Stimulated activated CD4-positive, alpha-beta T cell treated with anti-CD3 and anti-CD28 coated beads, Interleukin-15, amount 100 ng/mL, for 1 hour (primary cell): ENCODE measurements at regions not wholly inside any gene's neighbourhood (a gene's known extent, or its start where the extent isn't known, plus 50 kb on each side); places are given as distances from the start of the nearest gene placed in this dataset.

Experiments
- DNase-seq, 2 donors: peaks; one replicate each; pipeline ENCODE4 v3.0.0-alpha.2; 2020; ENCODE audit warnings: low read depth in 1 of 2, low spot score in 1 of 2

GRCh38 chr2:118300832-118301231 lies 212.6 kb downstream of the INSIG2 start:
- no peak for DNase-seq

- no peak for DNase-seq
These were observed 208.4 kb downstream of the INSIG2 start for GRCh38 chr2:118296663-118297062.

DNA sequence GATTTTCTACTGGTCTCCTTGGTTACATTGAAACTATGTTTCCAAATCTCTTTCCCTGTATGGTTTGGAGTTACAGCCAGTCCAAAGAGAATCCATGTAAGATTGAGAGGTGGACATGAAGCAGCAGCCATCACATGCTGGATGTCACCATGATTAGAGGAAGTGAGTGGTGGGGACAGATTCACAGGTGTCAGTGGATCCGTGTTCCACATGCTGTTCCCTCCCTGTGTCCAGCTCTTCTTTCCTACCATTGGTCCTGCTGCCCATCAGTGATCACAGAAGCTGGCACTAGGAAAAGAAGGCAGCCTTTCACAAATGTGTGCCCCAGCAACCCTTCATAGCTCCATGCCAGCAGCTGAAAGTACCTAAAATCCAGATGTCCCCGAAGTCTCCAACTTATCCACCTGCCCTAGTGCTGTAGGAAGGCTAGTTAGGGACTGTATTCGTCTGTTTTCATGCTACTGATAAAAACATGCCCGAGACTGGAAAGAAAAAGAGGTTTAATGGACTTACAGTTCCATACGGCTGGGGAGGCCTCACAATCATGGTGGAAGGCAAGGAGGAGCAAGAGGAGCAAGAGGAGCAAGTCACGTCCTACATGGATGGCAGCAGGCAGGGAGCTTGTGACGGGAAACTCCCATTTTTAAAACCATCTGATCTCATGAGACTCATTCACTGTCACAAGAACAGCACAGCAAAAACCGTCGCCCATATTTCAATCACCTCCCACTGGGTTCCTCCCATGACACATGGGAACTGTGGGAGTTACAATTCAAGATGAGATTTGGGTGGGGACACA lies 207.5 kb downstream of the INSIG2 start:
- no peak for DNase-seq

DNA sequence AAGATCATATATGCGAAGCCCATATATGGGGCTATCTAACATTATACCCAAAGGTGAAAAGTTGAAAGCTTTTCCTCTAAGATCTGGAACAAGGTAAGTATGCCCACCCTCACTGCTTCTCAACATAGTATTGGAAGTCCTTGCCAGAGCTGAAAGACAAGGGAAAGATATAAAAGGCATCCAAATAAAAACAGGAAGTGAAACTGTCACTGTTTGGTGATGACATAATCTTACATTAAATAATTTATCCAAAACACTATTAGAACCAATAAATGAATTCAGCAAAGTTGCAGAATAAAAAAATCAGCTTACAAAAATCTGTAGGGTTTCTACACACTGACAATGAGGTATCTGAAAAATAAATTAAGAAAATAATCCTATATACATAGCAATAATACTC lies 205.8 kb downstream of the INSIG2 start:
- no peak for DNase-seq

- DNase-seq: no peak
These were observed 204.7 kb downstream of the INSIG2 start for GRCh38 chr2:118292991-118293390.

GRCh38 chr2:118291251-118291880 lies 203.1 kb downstream of the INSIG2 start:
- no peak for DNase-seq

DNA sequence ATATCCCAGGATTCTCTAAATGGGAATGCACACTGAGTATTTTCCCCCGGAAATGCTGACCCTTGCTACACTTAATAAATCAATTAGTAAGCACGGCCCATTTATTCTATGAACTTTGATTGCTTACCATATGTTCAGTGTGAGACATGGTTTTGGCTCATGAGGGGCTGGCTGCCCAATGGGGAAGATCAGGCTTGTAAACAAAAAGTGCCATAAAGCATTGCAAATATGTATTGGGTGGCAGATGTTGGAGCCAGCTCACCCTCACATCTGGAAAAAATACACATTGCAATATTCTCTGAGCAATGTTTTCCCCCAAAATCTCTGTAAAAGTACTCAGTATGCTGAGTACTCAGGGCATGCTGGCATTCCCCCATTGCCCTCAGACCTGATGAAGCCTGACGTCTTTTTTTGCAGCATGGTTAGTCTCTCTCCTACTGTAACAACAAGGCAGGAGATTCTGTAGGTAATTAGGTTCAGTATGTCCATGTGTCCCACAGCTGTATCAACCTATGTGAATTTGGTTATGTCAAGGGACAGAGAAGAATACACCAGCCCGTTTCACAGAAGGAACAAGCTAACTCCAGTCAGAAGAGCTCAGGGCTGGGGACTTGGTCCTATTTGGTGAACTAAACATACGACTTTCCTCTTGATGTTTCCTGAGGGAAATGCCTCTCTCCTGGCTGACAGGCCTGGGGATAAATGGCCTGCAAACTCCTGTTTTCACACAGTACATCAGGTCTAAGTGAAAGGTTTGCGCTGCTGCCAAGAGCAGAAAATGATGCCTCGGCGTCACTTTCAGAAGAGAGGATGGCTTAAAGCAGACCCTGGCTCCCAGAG lies 202.4 kb downstream of the INSIG2 start:
- no peak for DNase-seq

DNA sequence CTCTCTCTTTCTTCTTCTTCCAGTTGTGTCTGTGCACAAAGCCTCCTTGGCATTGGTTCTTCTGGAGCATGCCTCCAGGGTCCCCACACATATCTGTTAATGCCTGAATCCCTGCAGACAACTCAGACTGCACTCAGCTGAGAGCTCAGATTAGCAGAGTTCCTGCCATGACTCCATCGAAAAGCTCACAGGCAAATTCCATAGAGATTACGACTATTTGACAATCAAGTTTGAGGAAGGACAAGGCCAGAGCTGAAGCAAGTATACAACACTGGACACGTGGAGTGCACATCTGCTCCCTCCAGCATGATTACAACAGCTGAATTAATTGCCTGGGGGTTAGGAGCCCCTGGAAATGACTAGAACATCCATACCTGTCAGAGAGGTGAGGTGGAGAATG lies 190.7 kb downstream of the INSIG2 start:
- no peak for DNase-seq

- DNase-seq: no peak
These were observed 189.8 kb downstream of the INSIG2 start for GRCh38 chr2:118278046-118278445.

GRCh38 chr2:118274841-118275510 lies 186.7 kb downstream of the INSIG2 start:
- no peak for DNase-seq

- no peak for DNase-seq
These were observed 184.1 kb downstream of the INSIG2 start for GRCh38 chr2:118272391-118272790.

- DNase-seq: no peak
These were observed 181.3 kb downstream of the INSIG2 start for GRCh38 chr2:118269408-118270051.

DNA sequence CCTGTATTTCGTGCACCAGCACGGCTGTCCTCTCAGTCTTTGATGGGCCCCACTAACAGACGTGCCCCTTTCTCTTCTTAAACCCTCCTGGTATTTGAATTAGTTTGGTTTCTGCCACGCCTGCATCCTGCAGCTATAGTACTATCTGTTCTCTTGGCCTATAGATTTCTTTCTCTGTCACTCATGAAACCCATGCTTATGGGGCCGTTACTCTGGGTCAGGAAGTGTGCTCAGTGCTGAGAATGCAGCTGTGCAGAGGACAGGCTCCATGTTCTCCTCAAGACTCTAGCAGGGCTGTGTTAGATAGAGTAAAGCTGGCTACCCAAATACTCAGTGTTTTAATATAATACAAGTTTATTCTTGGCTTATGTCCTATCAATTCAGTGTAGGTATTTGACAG lies 180.0 kb downstream of the INSIG2 start:
- no peak for DNase-seq

- no peak for DNase-seq
These were observed 177.7 kb downstream of the INSIG2 start for GRCh38 chr2:118265873-118266455.

GRCh38 chr2:118264232-118264990 lies 176.1 kb downstream of the INSIG2 start:
- DNase-seq: no peak

GRCh38 chr2:118257696-118258095 lies 169.4 kb downstream of the INSIG2 start:
- no peak for DNase-seq

DNA sequence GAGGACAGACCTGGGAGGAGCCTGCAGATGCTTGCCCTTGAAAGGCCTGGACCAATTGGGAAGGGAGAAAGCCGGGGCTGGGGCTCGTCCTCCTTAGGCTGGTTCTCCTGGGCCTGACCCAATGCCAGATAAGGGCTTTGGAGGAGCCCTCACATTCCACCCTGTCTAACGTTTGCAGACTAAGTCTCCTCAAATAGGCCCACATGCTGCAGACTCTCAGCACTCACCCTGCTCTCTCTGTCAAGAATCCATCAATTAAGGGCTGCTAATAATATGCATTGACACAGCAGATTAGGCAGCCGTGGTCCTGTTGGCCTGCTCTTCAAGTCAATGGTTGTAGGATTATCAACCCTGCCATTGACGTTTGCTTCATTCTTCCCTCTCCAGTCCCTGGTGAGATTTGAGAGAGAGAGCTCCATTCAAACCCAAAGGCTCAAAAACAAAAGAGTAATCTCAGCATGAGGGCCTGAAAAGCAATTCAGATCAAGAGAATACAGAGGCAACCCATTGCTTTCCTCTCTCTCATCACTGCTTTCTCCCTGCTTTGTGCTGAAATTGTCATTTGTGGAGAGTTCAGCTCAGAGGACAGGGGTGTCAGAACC lies 167.6 kb downstream of the INSIG2 start:
- no peak for DNase-seq

DNA sequence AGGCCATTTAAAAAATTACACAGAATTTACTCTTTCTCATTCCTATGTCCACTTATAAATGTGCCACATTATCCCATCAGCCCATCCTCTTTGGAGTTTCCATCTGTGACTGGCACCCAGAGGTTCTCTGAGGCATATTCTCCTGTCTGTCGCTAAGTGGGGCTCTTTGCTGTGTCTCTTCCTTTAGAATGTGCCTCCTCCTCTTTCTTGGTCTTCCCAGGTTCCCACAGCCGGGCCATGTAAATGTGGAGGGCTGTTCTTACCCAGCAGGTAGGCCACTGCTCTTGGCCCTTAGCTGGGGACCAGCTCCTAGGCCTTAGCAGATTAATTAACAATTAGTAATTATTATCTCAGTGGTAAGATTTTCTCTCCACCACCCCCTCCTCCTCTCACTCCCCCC lies 167.0 kb downstream of the INSIG2 start:
- DNase-seq: no peak

DNA sequence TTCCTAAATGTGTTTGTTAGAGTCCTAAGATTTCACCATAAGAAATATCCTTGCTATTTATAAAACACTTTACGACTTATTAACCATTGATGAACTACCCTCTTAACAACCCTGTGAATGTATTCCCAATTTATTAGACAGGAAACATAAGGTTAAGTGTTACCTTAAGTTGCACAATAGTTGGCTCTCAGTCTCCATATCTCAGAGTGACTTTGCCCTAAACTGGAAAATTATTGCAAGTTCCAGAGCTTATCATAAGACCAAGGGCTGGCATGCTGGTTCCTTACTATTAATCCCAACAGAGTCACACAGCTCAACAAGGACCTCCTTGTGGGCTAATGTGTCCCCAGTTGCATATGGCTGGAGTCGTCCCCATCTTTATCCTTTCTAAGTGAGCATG lies 165.8 kb downstream of the INSIG2 start:
- DNase-seq: no peak
